ENCODE measurements at regions not wholly inside any gene's neighbourhood (a gene's known extent, or its start where the extent isn't known, plus 50 kb on each side); places are given as distances from the start of the nearest gene placed in this dataset.

GRCh38 chr5:82351297-82351696 is 73.1 kb upstream of the RPS23 start:
- Mint-ChIP-seq H3K4me3 (no peak overlapping the region), H3K4me1 (peaks cover 6% of the 10 kb centered on the region), H3K27me3 (no peaks in the 10 kb centered on the region), H3K27ac (no peak overlapping the region), H3K9me3 (no peaks in the 10 kb centered on the region)
- ATAC-seq, result no peak
- DNase-seq, result no peak

GRCh38 chr5:82349652-82350051 is 71.5 kb upstream of the RPS23 start:
- Mint-ChIP-seq H3K9me3 (no peaks in the 10 kb centered on the region), H3K27me3 (no peaks in the 10 kb centered on the region), H3K4me1 (peaks cover 6% of the 10 kb centered on the region), H3K27ac (no peak overlapping the region), H3K4me3 (no peak overlapping the region)
- peak; percentile 60 for ATAC-seq
- DNase-seq, result peak; percentile 18 to 42

- H3K9me3 Mint-ChIP-seq, result no peaks in the 10 kb centered on the region
- H3K4me1 Mint-ChIP-seq, result peaks cover 6% of the 10 kb centered on the region
- H3K27ac Mint-ChIP-seq, result no peak overlapping the region
- no peak overlapping the region for H3K4me3 Mint-ChIP-seq
- H3K27me3 Mint-ChIP-seq, result no peaks in the 10 kb centered on the region
- peak; percentile 8 for ATAC-seq
- DNase-seq, result no peak
Observed at GRCh38 chr5:82348784-82349425, 70.8 kb upstream of the RPS23 start.

GRCh38 chr5:82347201-82347865 is 69.2 kb upstream of the RPS23 start:
- no peak overlapping the region for H3K4me3 Mint-ChIP-seq
- DNase-seq (no peak), ATAC-seq (peak; percentile 41)
- H3K27ac Mint-ChIP-seq, result peak overlapping the region in 1 of 2 donors; percentile 65
- peaks cover 7% of the 10 kb centered on the region for H3K27me3 Mint-ChIP-seq
- peaks cover 6% of the 10 kb centered on the region for H3K4me1 Mint-ChIP-seq
- no peaks in the 10 kb centered on the region for H3K9me3 Mint-ChIP-seq

- H3K9me3 Mint-ChIP-seq, result no peaks in the 10 kb centered on the region
- DNase-seq, result no peak
- peaks cover 6% of the 10 kb centered on the region for H3K4me1 Mint-ChIP-seq
- peaks cover 11% of the 10 kb centered on the region for H3K27me3 Mint-ChIP-seq
- no peak overlapping the region for H3K27ac Mint-ChIP-seq
- H3K4me3 Mint-ChIP-seq, result no peak overlapping the region
- ATAC-seq, result no peak
Observed at GRCh38 chr5:82346399-82347165, 68.4 kb upstream of the RPS23 start.

GRCh38 chr5:82345108-82345507 is 67.0 kb upstream of the RPS23 start:
- no peak overlapping the region for H3K4me3 Mint-ChIP-seq
- no peak overlapping the region for H3K27ac Mint-ChIP-seq
- H3K9me3 Mint-ChIP-seq, result no peaks in the 10 kb centered on the region
- ATAC-seq (no peak), DNase-seq (no peak)
- peaks cover 6% of the 10 kb centered on the region for H3K4me1 Mint-ChIP-seq
- peaks cover 24% of the 10 kb centered on the region for H3K27me3 Mint-ChIP-seq

- Mint-ChIP-seq H3K4me1 (no peaks in the 10 kb centered on the region), H3K27ac (no peak overlapping the region), H3K27me3 (peaks cover 34% of the 10 kb centered on the region), H3K9me3 (no peaks in the 10 kb centered on the region), H3K4me3 (no peak overlapping the region)
- no peak for ATAC-seq
- no peak for DNase-seq
Observed at GRCh38 chr5:82341325-82341724, 63.2 kb upstream of the RPS23 start.

GRCh38 chr5:82340799-82341198 is 62.6 kb upstream of the RPS23 start:
- H3K4me3 Mint-ChIP-seq, result no peak overlapping the region
- H3K9me3 Mint-ChIP-seq, result no peaks in the 10 kb centered on the region
- ATAC-seq, result no peak

GRCh38 chr5:82339792-82340191 is 61.6 kb upstream of the RPS23 start:
- peaks cover 34% of the 10 kb centered on the region for H3K27me3 Mint-ChIP-seq
- no peaks in the 10 kb centered on the region for H3K9me3 Mint-ChIP-seq
- H3K4me1 Mint-ChIP-seq, result no peaks in the 10 kb centered on the region
- H3K27ac Mint-ChIP-seq, result no peak overlapping the region
- DNase-seq, result no peak
- no peak for ATAC-seq
- no peak overlapping the region for H3K4me3 Mint-ChIP-seq

More at GRCh38 chr5:82340799-82341198, 62.6 kb upstream of the RPS23 start:
- no peak for DNase-seq
- H3K27me3 Mint-ChIP-seq, result peaks cover 34% of the 10 kb centered on the region
- H3K27ac Mint-ChIP-seq, result no peak overlapping the region
- H3K4me1 Mint-ChIP-seq, result no peaks in the 10 kb centered on the region

GRCh38 chr5:82338771-82339373 is 60.7 kb upstream of the RPS23 start:
- ATAC-seq (no peak), DNase-seq (no peak)
- no peak overlapping the region for H3K4me3 Mint-ChIP-seq
- H3K9me3 Mint-ChIP-seq, result no peaks in the 10 kb centered on the region
- H3K27me3 Mint-ChIP-seq, result peaks cover 34% of the 10 kb centered on the region
- no peaks in the 10 kb centered on the region for H3K4me1 Mint-ChIP-seq
- no peak overlapping the region for H3K27ac Mint-ChIP-seq

- H3K27me3 Mint-ChIP-seq, result peaks cover 26% of the 10 kb centered on the region
- no peak overlapping the region for H3K27ac Mint-ChIP-seq
- no peaks in the 10 kb centered on the region for H3K4me1 Mint-ChIP-seq
- H3K4me3 Mint-ChIP-seq, result no peak overlapping the region
- DNase-seq, result no peak
- ATAC-seq, result no peak
- no peaks in the 10 kb centered on the region for H3K9me3 Mint-ChIP-seq
Observed at GRCh38 chr5:82336959-82337351, 58.8 kb upstream of the RPS23 start.

- no peaks in the 10 kb centered on the region for H3K9me3 Mint-ChIP-seq
- no peak for ATAC-seq
- H3K27me3 Mint-ChIP-seq, result peaks cover 21% of the 10 kb centered on the region
- DNase-seq, result no peak
- no peaks in the 10 kb centered on the region for H3K4me1 Mint-ChIP-seq
- H3K4me3 Mint-ChIP-seq, result no peak overlapping the region
- no peak overlapping the region for H3K27ac Mint-ChIP-seq
Observed at GRCh38 chr5:82336226-82336958, 58.2 kb upstream of the RPS23 start.

GRCh38 chr5:82335806-82336205 is 57.7 kb upstream of the RPS23 start:
- ATAC-seq (no peak), DNase-seq (no peak)
- Mint-ChIP-seq H3K4me1 (no peaks in the 10 kb centered on the region), H3K9me3 (no peaks in the 10 kb centered on the region), H3K27ac (no peak overlapping the region), H3K4me3 (no peak overlapping the region), H3K27me3 (peaks cover 16% of the 10 kb centered on the region)

- Mint-ChIP-seq H3K4me3 (no peak overlapping the region), H3K9me3 (no peaks in the 10 kb centered on the region), H3K4me1 (no peaks in the 10 kb centered on the region), H3K27ac (no peak overlapping the region), H3K27me3 (peaks cover 7% of the 10 kb centered on the region)
- no peak for ATAC-seq
- DNase-seq, result no peak
Observed at GRCh38 chr5:82334856-82335255, 56.7 kb upstream of the RPS23 start.

GRCh38 chr5:82334085-82334692 is 56.0 kb upstream of the RPS23 start:
- Mint-ChIP-seq H3K4me1 (no peaks in the 10 kb centered on the region), H3K9me3 (peaks cover under 1 to 2% of the 10 kb centered on the region in 2 donors), H3K27me3 (peaks cover under 1% of the 10 kb centered on the region), H3K27ac (no peak overlapping the region), H3K4me3 (no peak overlapping the region)
- DNase-seq (no peak), ATAC-seq (no peak)

Measured in stimulated activated naive CD8-positive, alpha-beta T cell treated with anti-CD3 and anti-CD28 coated beads, Interleukin-15, amount 100 ng/mL, for 72 hours (primary cell).